ENCODE measurements at regions not wholly inside any gene's neighbourhood (a gene's known extent, or its start where the extent isn't known, plus 50 kb on each side); places are given as distances from the start of the nearest gene placed in this dataset.

DNA sequence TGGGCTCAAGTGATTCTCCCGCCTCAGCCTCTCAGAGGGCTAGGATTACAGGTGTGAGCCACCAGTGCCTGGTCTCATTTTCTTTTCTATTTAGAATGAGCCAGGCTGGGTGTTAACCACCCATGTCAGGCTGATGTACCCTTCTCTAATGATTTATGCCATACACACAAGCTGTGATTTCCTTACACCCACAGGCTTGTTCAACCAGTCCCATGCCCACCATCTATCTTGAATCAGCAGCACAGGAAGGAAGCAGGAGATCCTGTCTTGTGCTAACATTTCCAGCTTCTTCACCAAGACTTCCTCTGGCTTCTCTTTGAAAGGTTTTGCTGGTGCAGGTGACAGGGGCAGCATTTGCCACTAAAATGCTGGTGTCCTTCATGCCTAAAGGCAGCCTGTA lies 176.4 kb downstream of the GATA3 start:
- H3K4me3 ChIP-seq (replicated peaks; ENCODE audit: insufficient read depth, low read length) = no peak overlapping the region
- no peak overlapping the region for H3K27ac ChIP-seq (replicated peaks)
- no peak for DNase-seq (ENCODE audit: low read depth in 1 of 2, low spot score in 1 of 2)
- TF ChIP-seq SPI1 (IDR thresholded peaks at IDR 0.05; ENCODE audit: borderline replicate concordance, low read depth) (no peak), GABPA (IDR thresholded peaks at IDR 0.05; ENCODE audit: low read depth) (no peak), POLR2AphosphoS5 (IDR thresholded peaks at IDR 0.05; ENCODE audit: low read depth) (no peak)
- TF ChIP-seq, protein P1, sequence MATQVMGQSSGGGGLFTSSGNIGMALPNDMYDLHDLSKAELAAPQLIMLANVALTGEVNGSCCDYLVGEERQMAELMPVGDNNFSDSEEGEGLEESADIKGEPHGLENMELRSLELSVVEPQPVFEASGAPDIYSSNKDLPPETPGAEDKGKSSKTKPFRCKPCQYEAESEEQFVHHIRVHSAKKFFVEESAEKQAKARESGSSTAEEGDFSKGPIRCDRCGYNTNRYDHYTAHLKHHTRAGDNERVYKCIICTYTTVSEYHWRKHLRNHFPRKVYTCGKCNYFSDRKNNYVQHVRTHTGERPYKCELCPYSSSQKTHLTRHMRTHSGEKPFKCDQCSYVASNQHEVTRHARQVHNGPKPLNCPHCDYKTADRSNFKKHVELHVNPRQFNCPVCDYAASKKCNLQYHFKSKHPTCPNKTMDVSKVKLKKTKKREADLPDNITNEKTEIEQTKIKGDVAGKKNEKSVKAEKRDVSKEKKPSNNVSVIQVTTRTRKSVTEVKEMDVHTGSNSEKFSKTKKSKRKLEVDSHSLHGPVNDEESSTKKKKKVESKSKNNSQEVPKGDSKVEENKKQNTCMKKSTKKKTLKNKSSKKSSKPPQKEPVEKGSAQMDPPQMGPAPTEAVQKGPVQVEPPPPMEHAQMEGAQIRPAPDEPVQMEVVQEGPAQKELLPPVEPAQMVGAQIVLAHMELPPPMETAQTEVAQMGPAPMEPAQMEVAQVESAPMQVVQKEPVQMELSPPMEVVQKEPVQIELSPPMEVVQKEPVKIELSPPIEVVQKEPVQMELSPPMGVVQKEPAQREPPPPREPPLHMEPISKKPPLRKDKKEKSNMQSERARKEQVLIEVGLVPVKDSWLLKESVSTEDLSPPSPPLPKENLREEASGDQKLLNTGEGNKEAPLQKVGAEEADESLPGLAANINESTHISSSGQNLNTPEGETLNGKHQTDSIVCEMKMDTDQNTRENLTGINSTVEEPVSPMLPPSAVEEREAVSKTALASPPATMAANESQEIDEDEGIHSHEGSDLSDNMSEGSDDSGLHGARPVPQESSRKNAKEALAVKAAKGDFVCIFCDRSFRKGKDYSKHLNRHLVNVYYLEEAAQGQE (IDR thresholded peaks at IDR 0.05; ENCODE audit: insufficient replicate concordance, low read depth) = no peak
- TF ChIP-seq, protein P2, sequence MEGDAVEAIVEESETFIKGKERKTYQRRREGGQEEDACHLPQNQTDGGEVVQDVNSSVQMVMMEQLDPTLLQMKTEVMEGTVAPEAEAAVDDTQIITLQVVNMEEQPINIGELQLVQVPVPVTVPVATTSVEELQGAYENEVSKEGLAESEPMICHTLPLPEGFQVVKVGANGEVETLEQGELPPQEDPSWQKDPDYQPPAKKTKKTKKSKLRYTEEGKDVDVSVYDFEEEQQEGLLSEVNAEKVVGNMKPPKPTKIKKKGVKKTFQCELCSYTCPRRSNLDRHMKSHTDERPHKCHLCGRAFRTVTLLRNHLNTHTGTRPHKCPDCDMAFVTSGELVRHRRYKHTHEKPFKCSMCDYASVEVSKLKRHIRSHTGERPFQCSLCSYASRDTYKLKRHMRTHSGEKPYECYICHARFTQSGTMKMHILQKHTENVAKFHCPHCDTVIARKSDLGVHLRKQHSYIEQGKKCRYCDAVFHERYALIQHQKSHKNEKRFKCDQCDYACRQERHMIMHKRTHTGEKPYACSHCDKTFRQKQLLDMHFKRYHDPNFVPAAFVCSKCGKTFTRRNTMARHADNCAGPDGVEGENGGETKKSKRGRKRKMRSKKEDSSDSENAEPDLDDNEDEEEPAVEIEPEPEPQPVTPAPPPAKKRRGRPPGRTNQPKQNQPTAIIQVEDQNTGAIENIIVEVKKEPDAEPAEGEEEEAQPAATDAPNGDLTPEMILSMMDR (IDR thresholded peaks at IDR 0.05; ENCODE audit: insufficient read depth, low read length) = no peak
- no peaks in the 10 kb centered on the region for H3K27me3 ChIP-seq (ENCODE audit: insufficient read depth, poor library complexity, severe bottlenecking)

DNA sequence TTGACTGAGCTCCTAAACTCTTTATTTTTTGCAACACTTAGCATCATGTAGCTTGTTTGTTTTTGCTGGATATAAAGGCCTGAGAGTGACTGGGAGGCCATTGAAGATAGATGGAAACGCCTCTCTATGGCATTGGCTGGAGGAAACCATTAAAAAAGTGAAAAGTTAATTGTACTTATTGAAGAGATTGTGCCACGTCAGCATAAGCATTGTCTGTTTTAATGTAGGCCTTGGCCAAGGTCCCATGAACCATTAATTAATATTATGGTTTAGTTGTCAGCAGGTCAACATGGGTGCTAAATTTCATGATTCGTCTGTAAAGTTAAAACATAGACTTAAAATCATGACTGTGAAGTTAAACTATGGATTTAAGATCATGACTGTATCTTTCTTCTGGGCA lies 178.6 kb downstream of the GATA3 start:
- TF ChIP-seq, protein P2 (IDR thresholded peaks at IDR 0.05; ENCODE audit: insufficient read depth, low read length) = no peak
- TF ChIP-seq POLR2AphosphoS5 (IDR thresholded peaks at IDR 0.05; ENCODE audit: low read depth) = no peak
- no peak for TF ChIP-seq SPI1 (IDR thresholded peaks at IDR 0.05; ENCODE audit: borderline replicate concordance, low read depth)
- no peak for TF ChIP-seq GABPA (IDR thresholded peaks at IDR 0.05; ENCODE audit: low read depth)
- TF ChIP-seq, protein P1 (IDR thresholded peaks at IDR 0.05; ENCODE audit: insufficient replicate concordance, low read depth) = no peak
- H3K27ac ChIP-seq (replicated peaks) = no peak overlapping the region
- no peak overlapping the region for H3K4me3 ChIP-seq (replicated peaks; ENCODE audit: insufficient read depth, low read length)
- H3K27me3 ChIP-seq (ENCODE audit: insufficient read depth, poor library complexity, severe bottlenecking) = no peaks in the 10 kb centered on the region
- DNase-seq (ENCODE audit: low read depth in 1 of 2, low spot score in 1 of 2) = no peak

DNA sequence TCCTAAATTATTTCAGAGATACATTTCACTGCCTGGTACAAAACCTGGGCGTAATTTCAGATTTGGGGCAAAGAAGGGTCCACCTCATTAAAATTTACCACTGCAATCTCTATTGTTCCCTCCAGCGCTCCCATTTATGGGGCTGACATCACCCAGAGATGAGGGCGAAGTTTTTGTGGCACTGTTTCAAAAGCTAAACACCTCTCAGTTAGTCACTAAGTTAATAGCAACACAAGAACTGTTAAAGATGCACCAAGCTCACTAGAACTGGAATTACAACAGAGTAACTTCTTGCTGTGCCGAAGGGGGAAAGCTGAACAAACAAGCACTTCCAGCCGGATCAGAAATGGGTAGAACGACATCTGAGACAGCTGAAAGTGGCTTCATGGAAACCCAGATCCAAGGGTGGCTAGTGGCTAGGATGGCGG lies 179.4 kb downstream of the GATA3 start:
- no peak overlapping the region for H3K4me3 ChIP-seq (replicated peaks; ENCODE audit: insufficient read depth, low read length)
- no peaks in the 10 kb centered on the region for H3K27me3 ChIP-seq (ENCODE audit: insufficient read depth, poor library complexity, severe bottlenecking)
- no peak for TF ChIP-seq SPI1 (IDR thresholded peaks at IDR 0.05; ENCODE audit: borderline replicate concordance, low read depth)
- no peak for TF ChIP-seq GABPA (IDR thresholded peaks at IDR 0.05; ENCODE audit: low read depth)
- no peak for TF ChIP-seq POLR2AphosphoS5 (IDR thresholded peaks at IDR 0.05; ENCODE audit: low read depth)
- TF ChIP-seq, protein P2 (IDR thresholded peaks at IDR 0.05; ENCODE audit: insufficient read depth, low read length) = no peak
- TF ChIP-seq, protein P1 (IDR thresholded peaks at IDR 0.05; ENCODE audit: insufficient replicate concordance, low read depth) = no peak
- DNase-seq (ENCODE audit: low read depth in 1 of 2, low spot score in 1 of 2) = no peak
- H3K27ac ChIP-seq (replicated peaks) = no peak overlapping the region

Data from HL-60 (cell line).